ENCODE measurements at regions not wholly inside any gene's neighbourhood (a gene's known extent, or its start where the extent isn't known, plus 50 kb on each side); places are given as distances from the start of the nearest gene placed in this dataset.
A peak's percentile ranks its signal among the peaks of the same experiment; 100 is the strongest.

GRCh38 chr22:35154937-35155387, 89.0 kb downstream of the ISX start:
- Mint-ChIP-seq H3K36me3 (ENCODE audit: low read depth) (no peaks in the 10 kb centered on the region), H3K27me3 (ENCODE audit: insufficient read depth) (peaks cover 37% of the 10 kb centered on the region), H3K4me1 (peaks cover 16% of the 10 kb centered on the region), H3K4me3 (no peak overlapping the region), H3K9me3 (no peaks in the 10 kb centered on the region), H3K27ac (no peak overlapping the region)
- H3K36me3 ChIP-seq (ENCODE audit: control insufficient read depth, insufficient read depth, low read length): no peaks in the 10 kb centered on the region
- no peaks in the 10 kb centered on the region for H3K9me3 ChIP-seq (ENCODE audit: control insufficient read depth, low read length)
- H3K4me1 ChIP-seq (ENCODE audit: control insufficient read depth, insufficient read depth, low read length): no peaks in the 10 kb centered on the region
- no peak overlapping the region for H3K9ac ChIP-seq (ENCODE audit: extremely low read depth, low read length, poor library complexity, severe bottlenecking)
- WGBS, 2 experiments (ENCODE audit: insufficient coverage in 1 of 2, insufficient read length in 1 of 2): 16 to 17% methylated on average over 6 to 10 of the region's 10 CpGs
- no peak overlapping the region for H3K4me3 ChIP-seq (ENCODE audit: low read length)
- TF ChIP-seq CTCF (conservative IDR thresholded peaks at IDR 0.05): peak; percentile 84
- peaks cover 24% of the 10 kb centered on the region for H3K27me3 ChIP-seq (ENCODE audit: control insufficient read depth, insufficient read depth, low read length, poor library complexity, severe bottlenecking)
- no peak overlapping the region for H3K27ac ChIP-seq (ENCODE audit: low read depth, low read length)
- peak; percentile 96 for DNase-seq

- Mint-ChIP-seq H3K36me3 (ENCODE audit: low read depth) (no peaks in the 10 kb centered on the region), H3K9me3 (no peaks in the 10 kb centered on the region), H3K27ac (no peak overlapping the region), H3K4me1 (peaks cover 16% of the 10 kb centered on the region), H3K4me3 (no peak overlapping the region), H3K27me3 (ENCODE audit: insufficient read depth) (peaks cover 33% of the 10 kb centered on the region)
- Histone ChIP-seq H3K9me3 (ENCODE audit: control insufficient read depth, low read length) (no peaks in the 10 kb centered on the region), H3K27me3 (ENCODE audit: control insufficient read depth, insufficient read depth, low read length, poor library complexity, severe bottlenecking) (peaks cover 24% of the 10 kb centered on the region), H3K36me3 (ENCODE audit: control insufficient read depth, insufficient read depth, low read length) (no peaks in the 10 kb centered on the region), H3K4me1 (ENCODE audit: control insufficient read depth, insufficient read depth, low read length) (no peaks in the 10 kb centered on the region), H3K9ac (ENCODE audit: extremely low read depth, low read length, poor library complexity, severe bottlenecking) (no peak overlapping the region), H3K27ac (ENCODE audit: low read depth, low read length) (no peak overlapping the region), H3K4me3 (ENCODE audit: low read length) (no peak overlapping the region)
- DNase-seq: peak; percentile 67
- 88 to 97% methylated on average over 7 of the region's 7 CpGs for WGBS, 2 experiments (ENCODE audit: insufficient coverage in 1 of 2, insufficient read length in 1 of 2)
- peak; percentile 56 for TF ChIP-seq CTCF (conservative IDR thresholded peaks at IDR 0.05)
Measured at GRCh38 chr22:35155403-35156025, 89.6 kb downstream of the ISX start.

GRCh38 chr22:35156945-35157344, 91.0 kb downstream of the ISX start:
- no peak overlapping the region for H3K27ac Mint-ChIP-seq
- no peaks in the 10 kb centered on the region for H3K4me1 ChIP-seq (ENCODE audit: control insufficient read depth, insufficient read depth, low read length)
- WGBS, 2 experiments (ENCODE audit: insufficient coverage in 1 of 2, insufficient read length in 1 of 2): 89 to 93% methylated on average over 2 to 3 of the region's 3 CpGs
- H3K27me3 Mint-ChIP-seq (ENCODE audit: insufficient read depth): peaks cover 22% of the 10 kb centered on the region
- no peak overlapping the region for H3K4me3 Mint-ChIP-seq
- DNase-seq: peak; percentile 11
- no peak overlapping the region for H3K4me3 ChIP-seq (ENCODE audit: low read length)
- no peaks in the 10 kb centered on the region for H3K36me3 ChIP-seq (ENCODE audit: control insufficient read depth, insufficient read depth, low read length)
- peaks cover 13% of the 10 kb centered on the region for H3K27me3 ChIP-seq (ENCODE audit: control insufficient read depth, insufficient read depth, low read length, poor library complexity, severe bottlenecking)
- no peak for TF ChIP-seq CTCF (conservative IDR thresholded peaks at IDR 0.05)
- H3K4me1 Mint-ChIP-seq: peaks cover 16% of the 10 kb centered on the region
- H3K9me3 Mint-ChIP-seq: no peaks in the 10 kb centered on the region
- H3K36me3 Mint-ChIP-seq (ENCODE audit: low read depth): no peaks in the 10 kb centered on the region
- H3K9ac ChIP-seq (ENCODE audit: extremely low read depth, low read length, poor library complexity, severe bottlenecking): no peak overlapping the region
- no peaks in the 10 kb centered on the region for H3K9me3 ChIP-seq (ENCODE audit: control insufficient read depth, low read length)
- H3K27ac ChIP-seq (ENCODE audit: low read depth, low read length): no peak overlapping the region

All from endodermal cell (in vitro differentiated cells).